HL-60 (cell line): ENCODE measurements at regions not wholly inside any gene's neighbourhood (a gene's known extent, or its start where the extent isn't known, plus 50 kb on each side); places are given as distances from the start of the nearest gene placed in this dataset.

Experiments
- CTCF ChIP-seq: IDR thresholded peaks from one replicate; pipeline ENCODE4 v1.5.1; 2011; ENCODE audit warnings: low read length, control low read depth, inconsistent platforms; ENCODE audit not compliant: insufficient read depth
- GABPA ChIP-seq: IDR thresholded peaks from 2 replicates; pipeline ENCODE4 v1.6.1; 2012; ENCODE audit warnings: low read depth
- POLR2AphosphoS5 ChIP-seq: IDR thresholded peaks from 2 replicates; pipeline ENCODE4 v1.6.1; 2012; ENCODE audit warnings: low read depth
- REST ChIP-seq: IDR thresholded peaks from 2 replicates; pipeline ENCODE4 v1.6.1; 2012; ENCODE audit warnings: low read depth; ENCODE audit not compliant: insufficient replicate concordance

GRCh38 chr6:66808771-66809170, 1101.7 kb upstream of the EYS start:
- TF ChIP-seq CTCF (no peak), GABPA (no peak), REST (no peak), POLR2AphosphoS5 (no peak)
